ENCODE measurements at regions not wholly inside any gene's neighbourhood (a gene's known extent, or its start where the extent isn't known, plus 50 kb on each side); places are given as distances from the start of the nearest gene placed in this dataset.

DNA sequence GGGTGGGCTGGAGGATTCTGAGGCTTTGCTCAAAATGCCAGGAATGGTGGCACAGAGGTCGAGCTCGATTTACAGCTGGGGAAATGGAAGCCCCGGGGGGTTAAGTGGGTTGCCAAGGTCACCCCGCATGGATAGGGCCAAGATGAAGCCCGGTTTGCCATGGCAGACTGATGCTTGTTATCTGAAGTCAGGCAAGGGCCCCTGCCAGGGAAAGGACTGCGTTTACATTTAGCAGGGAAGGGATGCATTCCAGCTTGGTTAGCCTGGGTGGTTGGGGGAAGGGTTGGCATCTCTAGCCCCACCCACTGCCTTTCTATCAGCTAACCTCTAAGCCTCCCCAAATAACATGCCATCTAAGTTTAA lies 79.0 kb downstream of the RPLP1 start:
- Histone ChIP-seq H3K9me3 (no peaks in the 10 kb centered on the region), H3K27me3 (no peaks in the 10 kb centered on the region), H3K4me3 (replicated peaks in 1 of 3) (no peak overlapping the region), H3K27ac (no peak overlapping the region), H3K36me3 (no peaks in the 10 kb centered on the region), H3K4me1 (no peaks in the 10 kb centered on the region)
- no peak for DNase-seq
- intact Hi-C loops (cut with DNase I), result no loop called here
- WGBS, 2 donors, result 46 to 67% methylated on average over 1 to 6 of the region's 6 CpGs
- TF ChIP-seq POLR2A (IDR thresholded peaks at IDR 0.05), result no peak
- TF ChIP-seq, protein P1, sequence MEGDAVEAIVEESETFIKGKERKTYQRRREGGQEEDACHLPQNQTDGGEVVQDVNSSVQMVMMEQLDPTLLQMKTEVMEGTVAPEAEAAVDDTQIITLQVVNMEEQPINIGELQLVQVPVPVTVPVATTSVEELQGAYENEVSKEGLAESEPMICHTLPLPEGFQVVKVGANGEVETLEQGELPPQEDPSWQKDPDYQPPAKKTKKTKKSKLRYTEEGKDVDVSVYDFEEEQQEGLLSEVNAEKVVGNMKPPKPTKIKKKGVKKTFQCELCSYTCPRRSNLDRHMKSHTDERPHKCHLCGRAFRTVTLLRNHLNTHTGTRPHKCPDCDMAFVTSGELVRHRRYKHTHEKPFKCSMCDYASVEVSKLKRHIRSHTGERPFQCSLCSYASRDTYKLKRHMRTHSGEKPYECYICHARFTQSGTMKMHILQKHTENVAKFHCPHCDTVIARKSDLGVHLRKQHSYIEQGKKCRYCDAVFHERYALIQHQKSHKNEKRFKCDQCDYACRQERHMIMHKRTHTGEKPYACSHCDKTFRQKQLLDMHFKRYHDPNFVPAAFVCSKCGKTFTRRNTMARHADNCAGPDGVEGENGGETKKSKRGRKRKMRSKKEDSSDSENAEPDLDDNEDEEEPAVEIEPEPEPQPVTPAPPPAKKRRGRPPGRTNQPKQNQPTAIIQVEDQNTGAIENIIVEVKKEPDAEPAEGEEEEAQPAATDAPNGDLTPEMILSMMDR (IDR thresholded peaks at IDR 0.05), result no peak

DNA sequence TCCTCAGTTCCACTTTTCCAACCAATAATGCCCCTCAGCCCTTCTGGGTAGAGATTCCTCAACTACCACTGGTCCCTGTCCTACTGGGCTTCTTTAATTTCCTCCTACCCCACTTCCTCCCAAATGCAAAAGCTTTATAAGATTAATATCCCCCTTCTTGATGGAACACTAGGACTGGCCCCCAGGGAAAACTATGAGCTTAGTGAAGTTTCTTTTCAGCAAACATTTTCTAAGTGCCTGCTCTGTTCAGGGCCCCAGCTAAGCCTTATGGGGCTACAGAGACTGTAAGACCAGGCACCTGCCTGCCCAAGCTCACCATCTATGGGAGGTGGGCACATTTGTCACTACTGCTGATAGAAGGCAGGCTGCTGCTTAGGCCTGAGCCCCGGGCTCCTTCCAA lies 79.4 kb downstream of the RPLP1 start:
- H3K36me3 ChIP-seq, result no peaks in the 10 kb centered on the region
- no peak overlapping the region for H3K27ac ChIP-seq
- no peaks in the 10 kb centered on the region for H3K9me3 ChIP-seq
- intact Hi-C loops (cut with DNase I), result no loop called here
- 50% methylated on average over 1 of the region's 1 CpG; no CpG with 5 or more reads in 1 of the 2 donors for WGBS, 2 donors
- no peak overlapping the region for H3K4me3 ChIP-seq (replicated peaks in 1 of 3)
- DNase-seq, result no peak
- no peak for TF ChIP-seq POLR2A (IDR thresholded peaks at IDR 0.05)
- H3K4me1 ChIP-seq, result peaks cover 0 to 4% of the 10 kb centered on the region in 2 donors
- no peaks in the 10 kb centered on the region for H3K27me3 ChIP-seq

DNA sequence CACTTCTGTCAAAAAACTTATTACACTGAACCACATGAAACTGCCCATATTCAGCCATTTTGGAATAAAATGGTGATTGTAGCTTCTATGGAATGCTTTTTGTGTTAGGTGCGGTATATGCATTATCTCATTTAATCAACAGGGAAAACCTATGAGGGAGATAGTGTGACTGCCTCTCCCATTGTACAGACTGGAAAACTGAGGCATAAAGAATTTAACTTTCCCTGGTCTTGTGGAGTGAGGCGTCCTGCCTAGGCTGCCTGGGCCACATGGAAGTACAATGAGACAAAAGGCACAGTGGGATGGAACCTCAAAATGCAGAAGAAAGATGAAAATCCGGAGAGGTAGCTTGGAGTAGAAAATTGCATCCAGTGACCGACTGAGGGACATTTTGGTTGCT lies 80.2 kb downstream of the RPLP1 start:
- 91 to 92% methylated on average over 4 of the region's 4 CpGs for WGBS, 2 donors
- Histone ChIP-seq H3K36me3 (no peaks in the 10 kb centered on the region), H3K27me3 (no peaks in the 10 kb centered on the region), H3K4me1 (peaks cover 0 to 4% of the 10 kb centered on the region in 2 donors), H3K27ac (no peak overlapping the region), H3K4me3 (replicated peaks in 1 of 3) (no peak overlapping the region), H3K9me3 (no peaks in the 10 kb centered on the region)
- no peak for TF ChIP-seq POLR2A (IDR thresholded peaks at IDR 0.05)
- TF ChIP-seq, protein P1 (IDR thresholded peaks at IDR 0.05), result no peak
- intact Hi-C loops (cut with DNase I), result no loop called here
- no peak for DNase-seq

DNA sequence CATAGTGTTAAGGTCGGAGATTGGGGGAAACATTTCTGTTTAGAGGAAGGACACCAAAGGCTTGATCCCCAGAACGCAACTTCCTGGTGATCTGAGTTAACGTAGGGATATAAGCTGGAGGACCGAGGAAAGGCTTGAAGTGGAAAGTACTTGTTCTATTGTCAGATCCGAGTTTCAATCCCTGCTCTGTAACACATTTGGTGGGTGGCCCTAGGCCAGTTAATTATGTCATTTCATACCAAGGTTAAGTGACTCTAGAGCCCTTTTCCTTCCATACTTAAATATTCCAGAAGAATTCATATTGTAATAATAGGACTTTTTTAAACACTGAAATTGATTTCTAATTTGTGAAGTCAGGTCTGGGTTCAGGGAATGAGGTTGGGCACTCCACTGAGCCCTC lies 80.9 kb downstream of the RPLP1 start:
- H3K9me3 ChIP-seq, result no peaks in the 10 kb centered on the region
- no peak overlapping the region for H3K4me3 ChIP-seq (replicated peaks in 1 of 3)
- intact Hi-C loops (cut with DNase I), result no loop called here
- WGBS, 2 donors, result 63 to 72% methylated on average over 5 of the region's 5 CpGs
- H3K4me1 ChIP-seq, result peaks cover 0 to 4% of the 10 kb centered on the region in 2 donors
- no peaks in the 10 kb centered on the region for H3K27me3 ChIP-seq
- no peaks in the 10 kb centered on the region for H3K36me3 ChIP-seq
- no peak overlapping the region for H3K27ac ChIP-seq
- no peak for TF ChIP-seq POLR2A (IDR thresholded peaks at IDR 0.05)
- TF ChIP-seq, protein P1 (IDR thresholded peaks at IDR 0.05), result no peak
- no peak for DNase-seq

DNA sequence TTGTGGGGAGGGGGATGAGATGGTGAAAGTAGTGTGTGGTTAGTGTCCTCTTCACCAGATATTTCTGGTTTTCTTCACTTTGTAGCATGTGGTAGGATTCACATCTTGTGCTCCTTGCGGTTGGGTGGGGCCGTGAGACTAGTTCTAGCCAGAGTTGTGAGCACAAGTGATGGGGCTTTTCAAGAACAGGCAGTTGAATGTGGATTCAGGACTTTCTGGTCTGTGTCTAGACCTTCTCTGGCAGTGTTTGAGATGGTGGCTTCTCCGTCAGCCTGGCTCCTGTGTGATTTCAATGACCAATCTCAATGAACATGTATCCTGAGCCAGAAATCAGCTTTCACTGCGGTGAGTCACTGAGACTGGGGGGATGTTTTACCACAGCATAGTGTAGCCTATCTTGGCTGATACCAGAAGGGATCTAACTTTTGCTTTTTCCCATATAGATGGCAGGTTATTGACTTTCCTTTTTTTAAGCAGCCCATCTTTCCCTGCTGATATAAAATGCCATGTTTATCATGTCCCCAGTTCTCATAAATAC lies 82.6 kb downstream of the RPLP1 start:
- no peak overlapping the region for H3K4me3 ChIP-seq (replicated peaks in 1 of 3)
- no peaks in the 10 kb centered on the region for H3K27me3 ChIP-seq
- intact Hi-C loops (cut with DNase I), result no loop called here
- peaks cover 0 to 4% of the 10 kb centered on the region in 2 donors for H3K4me1 ChIP-seq
- DNase-seq, result no peak
- TF ChIP-seq POLR2A (IDR thresholded peaks at IDR 0.05), result no peak
- TF ChIP-seq, protein P1 (IDR thresholded peaks at IDR 0.05), result no peak
- H3K27ac ChIP-seq, result no peak overlapping the region
- WGBS, 2 donors, result 88 to 94% methylated on average over 4 of the region's 4 CpGs
- H3K36me3 ChIP-seq, result no peaks in the 10 kb centered on the region
- no peaks in the 10 kb centered on the region for H3K9me3 ChIP-seq

DNA sequence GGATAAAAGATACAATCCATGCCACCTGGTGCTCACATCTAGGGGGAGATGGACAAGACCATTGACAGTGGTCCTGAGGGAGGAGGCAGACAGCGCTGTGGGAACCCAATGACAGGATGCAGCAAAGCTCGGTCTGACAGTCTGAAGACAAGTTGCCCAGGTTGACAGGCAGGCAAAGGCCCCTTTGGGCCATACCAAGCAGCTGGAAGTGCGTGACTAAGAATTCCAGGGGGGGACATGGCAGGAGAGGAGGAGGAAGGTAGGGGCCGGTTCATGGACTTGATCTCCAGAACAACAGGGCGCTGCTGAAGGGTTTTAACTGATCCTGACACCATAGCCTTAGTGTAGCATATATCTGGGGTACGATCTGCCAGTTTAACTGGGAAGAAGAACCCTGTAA lies 83.4 kb downstream of the RPLP1 start:
- H3K4me3 ChIP-seq (replicated peaks in 1 of 3), result no peak overlapping the region
- no peaks in the 10 kb centered on the region for H3K9me3 ChIP-seq
- no peak for TF ChIP-seq POLR2A (IDR thresholded peaks at IDR 0.05)
- TF ChIP-seq, protein P1 (IDR thresholded peaks at IDR 0.05), result no peak
- peak in 1 of 2 donors; percentile 4 for DNase-seq
- intact Hi-C loops (cut with DNase I), result no loop called here
- H3K4me1 ChIP-seq, result peaks cover 0 to 4% of the 10 kb centered on the region in 2 donors
- 76 to 90% methylated on average over 6 of the region's 6 CpGs for WGBS, 2 donors
- no peaks in the 10 kb centered on the region for H3K36me3 ChIP-seq
- no peaks in the 10 kb centered on the region for H3K27me3 ChIP-seq
- no peak overlapping the region for H3K27ac ChIP-seq

Measured in thyroid gland (tissue), 4 donors.